Pancreas (tissue), 10 donors: ENCODE measurements at regions not wholly inside any gene's neighbourhood (a gene's known extent, or its start where the extent isn't known, plus 50 kb on each side); places are given as distances from the start of the nearest gene placed in this dataset.

Experiments used
- ATAC-seq, 4 donors: fragments of 200-7000 bp; cut with Tn5 transposase; one replicate each; pipeline versions ENCODE4 v1.8.0 to v1.9.1; 2020; ENCODE audit warnings: mild to moderate bottlenecking in 4 of 4, moderate library complexity in 4 of 4
- DNase-seq, 6 donors: peaks; one replicate each; pipeline ENCODE4 v3.0.0-alpha.2; 2020
- FAIRE-seq: peaks from 2 replicates; lab custom pipeline; 2012; peaks lifted over from hg19 to GRCh38; lab: Jason Lieb, UNC
- H3K27ac ChIP-seq, 4 donors: fragments of 200-600 bp; sonication (generic); 1 replicate in 3 of 4; 2 replicates in 1 of 4; pipeline versions ENCODE4 v1.5.0 to v1.8.0; 2020
- H3K27me3 ChIP-seq, 4 donors: fragments of 200-600 bp; one replicate each; pipeline ENCODE4 v1.8.0; 2021
- H3K36me3 ChIP-seq, 3 donors: fragments of 200-600 bp; sonication (generic) in 1 of 3; one replicate each; pipeline versions ENCODE4 v1.5.0 to v1.8.0; 2020 to 2021
- H3K4me1 ChIP-seq, 3 donors: fragments of 200-600 bp; one replicate each; pipeline ENCODE4 v1.8.0; 2021
- H3K4me3 ChIP-seq, 4 donors: fragments of 200-600 bp; sonication (generic) in 2 of 4; one replicate each; pipeline versions ENCODE4 v1.5.0 to v1.8.0; 2020 to 2021
- H3K9me3 ChIP-seq, 4 donors: fragments of 200-600 bp; one replicate each; pipeline ENCODE4 v1.8.0; 2021
- WGBS, 2 donors: extraction: QIAGEN DNeasy Blood & Tissue Kit; methylation state at CpG; one replicate each; pipeline ENCODE4 v1.1.7; 2013; 5-methylcytosine and 5-hydroxymethylcytosine counted together
- intact Hi-C, 3 donors: fragments of 100-400 bp; cut with DNase I; formaldehyde crosslinking; loops; one replicate each; pipeline versions ENCODE4 v1.11.1 to v1.14.2; 2022
- TF ChIP-seq, protein P1 (sequence below), 4 donors: fragments of 200-600 bp; sonication (generic) in 3 of 4; IDR thresholded peaks; one replicate each; pipeline versions ENCODE4 v1.5.0 to v1.8.0; 2021; ENCODE audit warnings: antibody characterized with exemption in 4 of 4
- donor health status: healthy with polysubstance abuse.
- donor health status: DM: no; HTN: no; CAD: no; lungs with moderate emphysema.
- donor health status: DM: no; HTN: no; CAD: no.
- donor health status: control.
- donor health status: control.
- donor health status: Bipolar disorder and iron deficiency.
- donor health status: DM: yes; HTN: yes; CAD: no.
- donor health status: DM: no; HTN: no; CAD: no.
- donor health status: DM: no; HTN: no; CAD: no.
- donor health status: DM: yes; HTN: yes; CAD: no.

DNA sequence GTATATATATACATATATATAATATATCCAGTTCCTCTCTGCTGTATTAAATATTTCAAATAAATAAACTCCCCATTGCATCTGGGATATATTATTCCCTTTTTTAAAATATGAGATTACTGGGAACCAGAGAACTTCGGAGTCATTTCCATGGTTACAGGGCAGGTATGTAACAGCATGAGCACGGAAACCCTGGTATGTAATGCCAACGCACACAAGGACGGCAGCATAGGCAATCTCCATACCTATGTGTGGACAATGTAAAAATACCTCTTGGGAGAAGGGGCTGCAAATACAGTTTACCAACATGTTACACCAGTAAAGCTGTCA lies 62.8 kb downstream of the NUDT10 start:
- FAIRE-seq (peak; percentile 13), DNase-seq (peak in 1 of 6 donors; percentile 3), ATAC-seq (peak; percentile 49 to 69 (median 54))
- H3K27me3 ChIP-seq, result no peaks in the 10 kb centered on the region
- no peaks in the 10 kb centered on the region for H3K4me1 ChIP-seq
- intact Hi-C loops, result no loop called here
- 5 to 34% methylated on average over 4 of the region's 4 CpGs for WGBS, 2 donors
- H3K4me3 ChIP-seq, result peak overlapping the region in 2 of 4 donors; percentile 36 to 48
- H3K27ac ChIP-seq, result no peak overlapping the region
- H3K36me3 ChIP-seq, result no peaks in the 10 kb centered on the region
- no peaks in the 10 kb centered on the region for H3K9me3 ChIP-seq
- TF ChIP-seq, protein P1, sequence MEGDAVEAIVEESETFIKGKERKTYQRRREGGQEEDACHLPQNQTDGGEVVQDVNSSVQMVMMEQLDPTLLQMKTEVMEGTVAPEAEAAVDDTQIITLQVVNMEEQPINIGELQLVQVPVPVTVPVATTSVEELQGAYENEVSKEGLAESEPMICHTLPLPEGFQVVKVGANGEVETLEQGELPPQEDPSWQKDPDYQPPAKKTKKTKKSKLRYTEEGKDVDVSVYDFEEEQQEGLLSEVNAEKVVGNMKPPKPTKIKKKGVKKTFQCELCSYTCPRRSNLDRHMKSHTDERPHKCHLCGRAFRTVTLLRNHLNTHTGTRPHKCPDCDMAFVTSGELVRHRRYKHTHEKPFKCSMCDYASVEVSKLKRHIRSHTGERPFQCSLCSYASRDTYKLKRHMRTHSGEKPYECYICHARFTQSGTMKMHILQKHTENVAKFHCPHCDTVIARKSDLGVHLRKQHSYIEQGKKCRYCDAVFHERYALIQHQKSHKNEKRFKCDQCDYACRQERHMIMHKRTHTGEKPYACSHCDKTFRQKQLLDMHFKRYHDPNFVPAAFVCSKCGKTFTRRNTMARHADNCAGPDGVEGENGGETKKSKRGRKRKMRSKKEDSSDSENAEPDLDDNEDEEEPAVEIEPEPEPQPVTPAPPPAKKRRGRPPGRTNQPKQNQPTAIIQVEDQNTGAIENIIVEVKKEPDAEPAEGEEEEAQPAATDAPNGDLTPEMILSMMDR (IDR thresholded peaks at IDR 0.05), result no peak
